Lung (tissue), 11 donors: ENCODE measurements at regions not wholly inside any gene's neighbourhood (a gene's known extent, or its start where the extent isn't known, plus 50 kb on each side); places are given as distances from the start of the nearest gene placed in this dataset.

Experiments used
- ATAC-seq: fragments of 200-7000 bp; cut with Tn5 transposase; one replicate; pipeline ENCODE4 v1.9.1; 2020; ENCODE audit warnings: moderate number of reproducible peaks; ENCODE audit not compliant: insufficient read depth, low FRiP score
- DNase-seq, 3 donors: peaks; one replicate each; pipeline ENCODE4 v3.0.0-alpha.2; 2013 to 2017
- H3K27ac ChIP-seq, 2 donors: one replicate each; pipeline ENCODE4 v1.5.1; 2013; ENCODE audit warnings: mild to moderate bottlenecking in 2 of 2, moderate library complexity in 2 of 2, control low read depth in 1 of 2, inconsistent platforms in 1 of 2, low read depth in 1 of 2, low read length in 1 of 2
- H3K27me3 ChIP-seq, 3 donors: one replicate each; pipeline ENCODE4 v1.5.1; 2013; ENCODE audit warnings: low read length in 2 of 3; ENCODE audit not compliant: control insufficient read depth in 3 of 3, insufficient read depth in 3 of 3
- H3K36me3 ChIP-seq, 4 donors: one replicate each; pipeline ENCODE4 v1.5.1; 2013; ENCODE audit warnings: low read length in 4 of 4, mild to moderate bottlenecking in 1 of 4, moderate library complexity in 1 of 4; ENCODE audit not compliant: control insufficient read depth in 4 of 4, insufficient read depth in 4 of 4
- H3K4me1 ChIP-seq, 5 donors: one replicate each; pipeline ENCODE4 v1.5.1; 2013; ENCODE audit warnings: low read length in 5 of 5, mild to moderate bottlenecking in 2 of 5, moderate library complexity in 1 of 5; ENCODE audit not compliant: control insufficient read depth in 5 of 5, insufficient read depth in 5 of 5
- H3K4me3 ChIP-seq: one replicate; pipeline ENCODE4 v1.5.1; 2013; ENCODE audit warnings: mild to moderate bottlenecking, control low read depth, moderate library complexity
- H3K9ac ChIP-seq, 2 donors: one replicate each; pipeline ENCODE4 v1.5.1; 2013; ENCODE audit warnings: low read length in 2 of 2, control low read depth in 1 of 2; ENCODE audit not compliant: insufficient read depth in 1 of 2
- H3K9me3 ChIP-seq, 4 donors: one replicate each; pipeline ENCODE4 v1.5.1; 2013; ENCODE audit warnings: low read length in 3 of 4, mild to moderate bottlenecking in 1 of 4, moderate library complexity in 1 of 4; ENCODE audit not compliant: control insufficient read depth in 4 of 4, insufficient read depth in 3 of 4
- WGBS, 2 donors: extraction: QIAGEN DNeasy Blood & Tissue Kit; methylation state at CpG; one replicate each; pipeline ENCODE4 v1.1.7; 2013; 5-methylcytosine and 5-hydroxymethylcytosine counted together
- TF ChIP-seq, protein P1 (sequence below): IDR thresholded peaks from 2 replicates; pipeline ENCODE4 v1.5.1; 2012; ENCODE audit warnings: mild to moderate bottlenecking; ENCODE audit errors: control extremely low read depth, extremely low read depth
- donor health status: control.
- donor health status: control.
- donor health status: Bipolar disorder and iron deficiency.
- donor health status: healthy.
- donor health status: DM: yes; HTN: yes; CAD: no.

DNA sequence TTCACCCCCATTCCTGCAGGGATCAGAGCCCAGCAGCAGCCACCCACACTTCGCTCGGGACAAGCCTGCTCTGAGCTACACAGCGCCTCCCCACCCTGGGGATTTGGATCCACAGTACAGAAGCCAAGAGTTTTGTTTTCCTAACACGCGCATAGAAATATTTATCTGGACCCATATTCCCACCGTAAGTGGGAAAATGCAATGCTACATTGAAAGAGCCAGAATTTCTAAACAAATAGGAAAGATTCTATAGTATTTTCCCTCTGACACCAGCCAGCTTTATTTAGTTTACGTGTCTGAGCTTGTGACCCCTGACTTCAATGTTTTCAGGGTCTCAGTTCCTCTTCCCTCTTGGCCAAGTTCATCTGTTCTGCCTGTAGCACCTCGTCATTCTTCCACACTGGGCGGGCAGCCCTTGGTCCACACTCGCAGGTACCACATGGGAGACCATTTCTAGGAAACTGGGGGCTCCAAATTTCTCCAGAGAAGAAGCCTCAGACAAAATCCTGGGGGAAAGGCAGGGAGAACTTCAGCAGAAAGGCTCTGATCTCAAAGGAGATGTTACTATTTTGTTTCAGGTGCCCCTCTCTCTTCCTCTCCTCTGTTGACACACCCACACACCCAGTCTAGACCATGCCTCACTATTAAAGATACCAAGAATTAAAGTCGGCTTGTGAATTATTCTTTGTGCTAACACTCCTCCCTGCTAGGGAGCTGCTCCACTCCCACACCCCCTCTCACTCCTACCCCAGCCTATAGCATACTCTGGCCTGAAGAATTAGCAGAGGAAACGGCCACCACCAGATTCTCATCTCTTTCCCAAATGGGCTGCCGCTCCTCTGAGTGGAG lies 116.0 kb upstream of the PCGF5 start:
- Histone ChIP-seq H3K4me1 (peaks cover 0 to 1% (median 0%) of the 10 kb centered on the region in 5 donors), H3K36me3 (no peaks in the 10 kb centered on the region), H3K9ac (no peak overlapping the region), H3K27me3 (no peaks in the 10 kb centered on the region), H3K4me3 (no peak overlapping the region), H3K9me3 (peaks cover 0 to 4% (median 0%) of the 10 kb centered on the region in 4 donors), H3K27ac (no peak overlapping the region)
- DNase-seq (peak in 1 of 3 donors; percentile 19), ATAC-seq (no peak)
- TF ChIP-seq, protein P1, sequence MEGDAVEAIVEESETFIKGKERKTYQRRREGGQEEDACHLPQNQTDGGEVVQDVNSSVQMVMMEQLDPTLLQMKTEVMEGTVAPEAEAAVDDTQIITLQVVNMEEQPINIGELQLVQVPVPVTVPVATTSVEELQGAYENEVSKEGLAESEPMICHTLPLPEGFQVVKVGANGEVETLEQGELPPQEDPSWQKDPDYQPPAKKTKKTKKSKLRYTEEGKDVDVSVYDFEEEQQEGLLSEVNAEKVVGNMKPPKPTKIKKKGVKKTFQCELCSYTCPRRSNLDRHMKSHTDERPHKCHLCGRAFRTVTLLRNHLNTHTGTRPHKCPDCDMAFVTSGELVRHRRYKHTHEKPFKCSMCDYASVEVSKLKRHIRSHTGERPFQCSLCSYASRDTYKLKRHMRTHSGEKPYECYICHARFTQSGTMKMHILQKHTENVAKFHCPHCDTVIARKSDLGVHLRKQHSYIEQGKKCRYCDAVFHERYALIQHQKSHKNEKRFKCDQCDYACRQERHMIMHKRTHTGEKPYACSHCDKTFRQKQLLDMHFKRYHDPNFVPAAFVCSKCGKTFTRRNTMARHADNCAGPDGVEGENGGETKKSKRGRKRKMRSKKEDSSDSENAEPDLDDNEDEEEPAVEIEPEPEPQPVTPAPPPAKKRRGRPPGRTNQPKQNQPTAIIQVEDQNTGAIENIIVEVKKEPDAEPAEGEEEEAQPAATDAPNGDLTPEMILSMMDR: no peak
- WGBS, 2 donors: 77 to 84% methylated on average over 13 of the region's 13 CpGs

GRCh38 chr10:91105269-91105668 lies 115.2 kb upstream of the PCGF5 start:
- Histone ChIP-seq H3K36me3 (no peaks in the 10 kb centered on the region), H3K4me1 (peaks cover 0 to 1% (median 0%) of the 10 kb centered on the region in 5 donors), H3K9ac (no peak overlapping the region), H3K9me3 (peaks cover 0 to 4% (median 0%) of the 10 kb centered on the region in 4 donors), H3K27ac (no peak overlapping the region), H3K27me3 (no peaks in the 10 kb centered on the region), H3K4me3 (no peak overlapping the region)
- no peak for ATAC-seq
- WGBS, 2 donors: 79 to 92% methylated on average over 2 of the region's 2 CpGs
- TF ChIP-seq, protein P1: no peak
- DNase-seq: no peak

DNA sequence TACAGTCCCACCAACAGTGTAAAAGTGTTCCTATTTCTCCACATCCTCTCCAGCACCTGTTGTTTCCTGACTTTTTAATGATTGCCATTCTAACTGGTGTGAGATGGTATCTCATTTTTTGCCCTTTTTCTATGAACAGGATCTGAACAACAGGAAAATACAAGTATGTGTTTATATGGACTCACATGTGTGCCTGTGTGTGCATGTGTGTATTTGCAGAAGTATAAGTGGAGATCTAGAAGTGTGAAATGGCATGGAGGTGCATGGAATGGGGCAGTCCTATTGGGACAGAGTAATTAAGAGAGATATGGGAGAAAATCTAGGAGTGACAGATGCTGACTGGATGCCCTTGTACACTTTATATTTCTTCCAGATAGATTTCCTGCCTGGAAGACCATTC lies 111.6 kb upstream of the PCGF5 start:
- ATAC-seq (no peak), DNase-seq (no peak)
- Histone ChIP-seq H3K4me3 (no peak overlapping the region), H3K27ac (no peak overlapping the region), H3K9me3 (peaks cover 0 to 4% (median 0%) of the 10 kb centered on the region in 4 donors), H3K27me3 (no peaks in the 10 kb centered on the region), H3K4me1 (peaks cover 0 to 3% (median 0%) of the 10 kb centered on the region in 5 donors), H3K9ac (no peak overlapping the region), H3K36me3 (no peaks in the 10 kb centered on the region)
- TF ChIP-seq, protein P1: no peak
